ENCODE measurements at regions not wholly inside any gene's neighbourhood (a gene's known extent, or its start where the extent isn't known, plus 50 kb on each side); places are given as distances from the start of the nearest gene placed in this dataset.

- Mint-ChIP-seq H3K36me3 (no peaks in the 10 kb centered on the region), H3K9me3 (no peaks in the 10 kb centered on the region), H3K4me1 (no peaks in the 10 kb centered on the region), H3K27me3 (peaks cover 4% of the 10 kb centered on the region), H3K27ac (no peak overlapping the region), H3K4me3 (no peak overlapping the region)
- DNase-seq, result no peak
- CTCF ChIA-PET, result no interaction called here
Observed at GRCh38 chr18:75553021-75553420, 125.5 kb upstream of the SMIM21 start.

GRCh38 chr18:75551071-75551470 is 123.6 kb upstream of the SMIM21 start:
- no peaks in the 10 kb centered on the region for H3K4me1 Mint-ChIP-seq
- CTCF ChIA-PET, result no interaction called here

GRCh38 chr18:75548353-75548905 is 120.9 kb upstream of the SMIM21 start:
- no peaks in the 10 kb centered on the region for H3K36me3 Mint-ChIP-seq
- CTCF ChIA-PET, result no interaction called here

More at GRCh38 chr18:75551071-75551470, 123.6 kb upstream of the SMIM21 start:
- Mint-ChIP-seq H3K27me3 (peaks cover 3% of the 10 kb centered on the region), H3K9me3 (no peaks in the 10 kb centered on the region), H3K36me3 (no peaks in the 10 kb centered on the region), H3K27ac (no peak overlapping the region), H3K4me3 (no peak overlapping the region)
- DNase-seq, result no peak

GRCh38 chr18:75546964-75547363 is 119.5 kb upstream of the SMIM21 start:
- H3K36me3 Mint-ChIP-seq, result no peaks in the 10 kb centered on the region
- CTCF ChIA-PET, result no interaction called here
- DNase-seq, result no peak
- no peaks in the 10 kb centered on the region for H3K9me3 Mint-ChIP-seq
- H3K27me3 Mint-ChIP-seq, result no peaks in the 10 kb centered on the region
- no peak overlapping the region for H3K4me3 Mint-ChIP-seq
- H3K27ac Mint-ChIP-seq, result no peak overlapping the region
- no peaks in the 10 kb centered on the region for H3K4me1 Mint-ChIP-seq

More at GRCh38 chr18:75548353-75548905, 120.9 kb upstream of the SMIM21 start:
- Mint-ChIP-seq H3K9me3 (no peaks in the 10 kb centered on the region), H3K27me3 (no peaks in the 10 kb centered on the region), H3K4me1 (no peaks in the 10 kb centered on the region), H3K27ac (no peak overlapping the region), H3K4me3 (no peak overlapping the region)
- no peak for DNase-seq

- no peaks in the 10 kb centered on the region for H3K36me3 Mint-ChIP-seq
- CTCF ChIA-PET, result no interaction called here
- no peaks in the 10 kb centered on the region for H3K4me1 Mint-ChIP-seq
- no peak overlapping the region for H3K27ac Mint-ChIP-seq
- H3K9me3 Mint-ChIP-seq, result no peaks in the 10 kb centered on the region
- no peaks in the 10 kb centered on the region for H3K27me3 Mint-ChIP-seq
- H3K4me3 Mint-ChIP-seq, result no peak overlapping the region
- no peak for DNase-seq
Observed at GRCh38 chr18:75545189-75545588, 117.7 kb upstream of the SMIM21 start.

GRCh38 chr18:75544496-75544895 is 117.0 kb upstream of the SMIM21 start:
- H3K27ac Mint-ChIP-seq, result no peak overlapping the region

GRCh38 chr18:75544051-75544481 is 116.6 kb upstream of the SMIM21 start:
- H3K36me3 Mint-ChIP-seq, result no peaks in the 10 kb centered on the region
- H3K27me3 Mint-ChIP-seq, result no peaks in the 10 kb centered on the region
- CTCF ChIA-PET, result no interaction called here
- no peak overlapping the region for H3K27ac Mint-ChIP-seq
- H3K4me1 Mint-ChIP-seq, result no peaks in the 10 kb centered on the region
- no peaks in the 10 kb centered on the region for H3K9me3 Mint-ChIP-seq
- no peak for DNase-seq
- no peak overlapping the region for H3K4me3 Mint-ChIP-seq

More at GRCh38 chr18:75544496-75544895, 117.0 kb upstream of the SMIM21 start:
- DNase-seq, result no peak
- Mint-ChIP-seq H3K36me3 (no peaks in the 10 kb centered on the region), H3K4me1 (no peaks in the 10 kb centered on the region), H3K4me3 (no peak overlapping the region), H3K9me3 (no peaks in the 10 kb centered on the region), H3K27me3 (no peaks in the 10 kb centered on the region)
- CTCF ChIA-PET, result no interaction called here

GRCh38 chr18:75538727-75539126 is 111.2 kb upstream of the SMIM21 start:
- H3K27me3 Mint-ChIP-seq, result no peaks in the 10 kb centered on the region
- H3K4me1 Mint-ChIP-seq, result no peaks in the 10 kb centered on the region
- CTCF ChIA-PET, result no interaction called here
- no peaks in the 10 kb centered on the region for H3K9me3 Mint-ChIP-seq
- no peak for DNase-seq
- H3K27ac Mint-ChIP-seq, result no peak overlapping the region
- no peak overlapping the region for H3K4me3 Mint-ChIP-seq
- no peaks in the 10 kb centered on the region for H3K36me3 Mint-ChIP-seq

- no peak for DNase-seq
- H3K4me1 Mint-ChIP-seq, result no peaks in the 10 kb centered on the region
- no peaks in the 10 kb centered on the region for H3K9me3 Mint-ChIP-seq
- no peaks in the 10 kb centered on the region for H3K36me3 Mint-ChIP-seq
- no peaks in the 10 kb centered on the region for H3K27me3 Mint-ChIP-seq
- H3K27ac Mint-ChIP-seq, result peak overlapping the region; percentile 76
- H3K4me3 Mint-ChIP-seq, result no peak overlapping the region
- CTCF ChIA-PET, result no interaction called here
Observed at GRCh38 chr18:75533950-75534349, 106.4 kb upstream of the SMIM21 start.

- Mint-ChIP-seq H3K27ac (no peak overlapping the region), H3K27me3 (no peaks in the 10 kb centered on the region), H3K36me3 (no peaks in the 10 kb centered on the region), H3K4me1 (no peaks in the 10 kb centered on the region), H3K9me3 (no peaks in the 10 kb centered on the region), H3K4me3 (no peak overlapping the region)
- CTCF ChIA-PET, result no interaction called here
- no peak for DNase-seq
Observed at GRCh38 chr18:75533209-75533608, 105.7 kb upstream of the SMIM21 start.

- Mint-ChIP-seq H3K9me3 (no peaks in the 10 kb centered on the region), H3K27ac (no peak overlapping the region), H3K27me3 (no peaks in the 10 kb centered on the region), H3K4me1 (no peaks in the 10 kb centered on the region), H3K36me3 (no peaks in the 10 kb centered on the region), H3K4me3 (no peak overlapping the region)
- no peak for DNase-seq
- CTCF ChIA-PET, result no interaction called here
Observed at GRCh38 chr18:75531851-75532459, 104.5 kb upstream of the SMIM21 start.

- CTCF ChIA-PET, result no interaction called here
- Mint-ChIP-seq H3K36me3 (no peaks in the 10 kb centered on the region), H3K27me3 (no peaks in the 10 kb centered on the region), H3K4me3 (no peak overlapping the region), H3K4me1 (no peaks in the 10 kb centered on the region), H3K9me3 (no peaks in the 10 kb centered on the region), H3K27ac (no peak overlapping the region)
- DNase-seq, result no peak
Observed at GRCh38 chr18:75531212-75531850, 103.8 kb upstream of the SMIM21 start.

GRCh38 chr18:75530566-75531211 is 103.2 kb upstream of the SMIM21 start:
- no peak for DNase-seq
- Mint-ChIP-seq H3K36me3 (no peaks in the 10 kb centered on the region), H3K4me3 (no peak overlapping the region), H3K9me3 (no peaks in the 10 kb centered on the region), H3K27me3 (no peaks in the 10 kb centered on the region), H3K27ac (no peak overlapping the region), H3K4me1 (no peaks in the 10 kb centered on the region)
- CTCF ChIA-PET, result no interaction called here

- no peak overlapping the region for H3K27ac Mint-ChIP-seq
- DNase-seq, result no peak
- no peaks in the 10 kb centered on the region for H3K4me1 Mint-ChIP-seq
- no peak overlapping the region for H3K4me3 Mint-ChIP-seq
- CTCF ChIA-PET, result no interaction called here
- H3K27me3 Mint-ChIP-seq, result no peaks in the 10 kb centered on the region
- no peaks in the 10 kb centered on the region for H3K36me3 Mint-ChIP-seq
- no peaks in the 10 kb centered on the region for H3K9me3 Mint-ChIP-seq
Observed at GRCh38 chr18:75530118-75530517, 102.6 kb upstream of the SMIM21 start.

GRCh38 chr18:75529394-75529793 is 101.9 kb upstream of the SMIM21 start:
- no peaks in the 10 kb centered on the region for H3K27me3 Mint-ChIP-seq

More at GRCh38 chr18:75529394-75529793, 101.9 kb upstream of the SMIM21 start:
- H3K9me3 Mint-ChIP-seq, result no peaks in the 10 kb centered on the region
- DNase-seq, result no peak
- no peaks in the 10 kb centered on the region for H3K4me1 Mint-ChIP-seq
- H3K36me3 Mint-ChIP-seq, result no peaks in the 10 kb centered on the region
- no peak overlapping the region for H3K4me3 Mint-ChIP-seq
- CTCF ChIA-PET, result no interaction called here
- H3K27ac Mint-ChIP-seq, result no peak overlapping the region

Measured in activated naive CD4-positive, alpha-beta T cell treated with anti-CD3 and anti-CD28 coated beads, Interleukin-2, amount 10 ng/mL, durations not matched to agents 7 days and 5 days (primary cell).